ENCODE measurements at regions not wholly inside any gene's neighbourhood (a gene's known extent, or its start where the extent isn't known, plus 50 kb on each side); places are given as distances from the start of the nearest gene placed in this dataset.

- TF ChIP-seq, protein P1, sequence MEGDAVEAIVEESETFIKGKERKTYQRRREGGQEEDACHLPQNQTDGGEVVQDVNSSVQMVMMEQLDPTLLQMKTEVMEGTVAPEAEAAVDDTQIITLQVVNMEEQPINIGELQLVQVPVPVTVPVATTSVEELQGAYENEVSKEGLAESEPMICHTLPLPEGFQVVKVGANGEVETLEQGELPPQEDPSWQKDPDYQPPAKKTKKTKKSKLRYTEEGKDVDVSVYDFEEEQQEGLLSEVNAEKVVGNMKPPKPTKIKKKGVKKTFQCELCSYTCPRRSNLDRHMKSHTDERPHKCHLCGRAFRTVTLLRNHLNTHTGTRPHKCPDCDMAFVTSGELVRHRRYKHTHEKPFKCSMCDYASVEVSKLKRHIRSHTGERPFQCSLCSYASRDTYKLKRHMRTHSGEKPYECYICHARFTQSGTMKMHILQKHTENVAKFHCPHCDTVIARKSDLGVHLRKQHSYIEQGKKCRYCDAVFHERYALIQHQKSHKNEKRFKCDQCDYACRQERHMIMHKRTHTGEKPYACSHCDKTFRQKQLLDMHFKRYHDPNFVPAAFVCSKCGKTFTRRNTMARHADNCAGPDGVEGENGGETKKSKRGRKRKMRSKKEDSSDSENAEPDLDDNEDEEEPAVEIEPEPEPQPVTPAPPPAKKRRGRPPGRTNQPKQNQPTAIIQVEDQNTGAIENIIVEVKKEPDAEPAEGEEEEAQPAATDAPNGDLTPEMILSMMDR (IDR thresholded peaks at IDR 0.05; ENCODE audit: insufficient read depth, low read length) = no peak
- TF ChIP-seq, protein P2, sequence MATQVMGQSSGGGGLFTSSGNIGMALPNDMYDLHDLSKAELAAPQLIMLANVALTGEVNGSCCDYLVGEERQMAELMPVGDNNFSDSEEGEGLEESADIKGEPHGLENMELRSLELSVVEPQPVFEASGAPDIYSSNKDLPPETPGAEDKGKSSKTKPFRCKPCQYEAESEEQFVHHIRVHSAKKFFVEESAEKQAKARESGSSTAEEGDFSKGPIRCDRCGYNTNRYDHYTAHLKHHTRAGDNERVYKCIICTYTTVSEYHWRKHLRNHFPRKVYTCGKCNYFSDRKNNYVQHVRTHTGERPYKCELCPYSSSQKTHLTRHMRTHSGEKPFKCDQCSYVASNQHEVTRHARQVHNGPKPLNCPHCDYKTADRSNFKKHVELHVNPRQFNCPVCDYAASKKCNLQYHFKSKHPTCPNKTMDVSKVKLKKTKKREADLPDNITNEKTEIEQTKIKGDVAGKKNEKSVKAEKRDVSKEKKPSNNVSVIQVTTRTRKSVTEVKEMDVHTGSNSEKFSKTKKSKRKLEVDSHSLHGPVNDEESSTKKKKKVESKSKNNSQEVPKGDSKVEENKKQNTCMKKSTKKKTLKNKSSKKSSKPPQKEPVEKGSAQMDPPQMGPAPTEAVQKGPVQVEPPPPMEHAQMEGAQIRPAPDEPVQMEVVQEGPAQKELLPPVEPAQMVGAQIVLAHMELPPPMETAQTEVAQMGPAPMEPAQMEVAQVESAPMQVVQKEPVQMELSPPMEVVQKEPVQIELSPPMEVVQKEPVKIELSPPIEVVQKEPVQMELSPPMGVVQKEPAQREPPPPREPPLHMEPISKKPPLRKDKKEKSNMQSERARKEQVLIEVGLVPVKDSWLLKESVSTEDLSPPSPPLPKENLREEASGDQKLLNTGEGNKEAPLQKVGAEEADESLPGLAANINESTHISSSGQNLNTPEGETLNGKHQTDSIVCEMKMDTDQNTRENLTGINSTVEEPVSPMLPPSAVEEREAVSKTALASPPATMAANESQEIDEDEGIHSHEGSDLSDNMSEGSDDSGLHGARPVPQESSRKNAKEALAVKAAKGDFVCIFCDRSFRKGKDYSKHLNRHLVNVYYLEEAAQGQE (IDR thresholded peaks at IDR 0.05; ENCODE audit: insufficient replicate concordance, low read depth) = no peak
- TF ChIP-seq POLR2AphosphoS5 (IDR thresholded peaks at IDR 0.05; ENCODE audit: low read depth) = no peak
- TF ChIP-seq GABPA (IDR thresholded peaks at IDR 0.05; ENCODE audit: low read depth) = no peak
- no peak for TF ChIP-seq SPI1 (IDR thresholded peaks at IDR 0.05; ENCODE audit: borderline replicate concordance, low read depth)
Observed at GRCh38 chr1:234917495-234918180, 211.0 kb downstream of the TOMM20 start.

Measured in HL-60 (cell line).